ENCODE measurements at regions not wholly inside any gene's neighbourhood (a gene's known extent, or its start where the extent isn't known, plus 50 kb on each side); places are given as distances from the start of the nearest gene placed in this dataset.

GRCh38 chr18:6558446-6559156 is 143.9 kb upstream of the L3MBTL4 start:
- no peak for DNase-seq (ENCODE audit: insufficient read length, low spot score, missing footprints)
- TF ChIP-seq CTCF (IDR thresholded peaks at IDR 0.05; ENCODE audit: extremely low read depth, low read depth, low read length) = no peak
- Histone ChIP-seq H3K27me3 (ENCODE audit: insufficient read depth, low read length) (peaks cover 2% of the 10 kb centered on the region), H3K4me2 (ENCODE audit: insufficient read depth, low read length) (no peak overlapping the region), H2AFZ (ENCODE audit: low read length) (no peak overlapping the region), H3K4me3 (ENCODE audit: insufficient read depth, low read length) (no peak overlapping the region), H4K20me1 (ENCODE audit: insufficient read depth, low read length) (no peaks in the 10 kb centered on the region), H3K36me3 (ENCODE audit: insufficient read depth, low read length) (no peaks in the 10 kb centered on the region), H3K27ac (ENCODE audit: low read depth, low read length) (no peak overlapping the region), H3K79me2 (ENCODE audit: insufficient read depth, low read length) (no peaks in the 10 kb centered on the region), H3K4me1 (ENCODE audit: insufficient read depth, low read length) (no peaks in the 10 kb centered on the region), H3K9me3 (ENCODE audit: low read depth, low read length) (no peaks in the 10 kb centered on the region)

GRCh38 chr18:6559296-6559695 is 144.6 kb upstream of the L3MBTL4 start:
- no peak overlapping the region for H3K27ac ChIP-seq (ENCODE audit: low read depth, low read length)
- H3K27me3 ChIP-seq (ENCODE audit: insufficient read depth, low read length) = peaks cover 2% of the 10 kb centered on the region
- H4K20me1 ChIP-seq (ENCODE audit: insufficient read depth, low read length) = no peaks in the 10 kb centered on the region
- no peak overlapping the region for H3K4me2 ChIP-seq (ENCODE audit: insufficient read depth, low read length)
- TF ChIP-seq CTCF (IDR thresholded peaks at IDR 0.05; ENCODE audit: extremely low read depth, low read depth, low read length) = no peak
- H3K36me3 ChIP-seq (ENCODE audit: insufficient read depth, low read length) = no peaks in the 10 kb centered on the region
- H3K9me3 ChIP-seq (ENCODE audit: low read depth, low read length) = no peaks in the 10 kb centered on the region
- no peaks in the 10 kb centered on the region for H3K4me1 ChIP-seq (ENCODE audit: insufficient read depth, low read length)
- H3K79me2 ChIP-seq (ENCODE audit: insufficient read depth, low read length) = no peaks in the 10 kb centered on the region
- no peak overlapping the region for H3K4me3 ChIP-seq (ENCODE audit: insufficient read depth, low read length)
- no peak overlapping the region for H2AFZ ChIP-seq (ENCODE audit: low read length)
- DNase-seq (ENCODE audit: insufficient read length, low spot score, missing footprints) = no peak

- Histone ChIP-seq H3K36me3 (ENCODE audit: insufficient read depth, low read length) (no peaks in the 10 kb centered on the region), H3K4me3 (ENCODE audit: insufficient read depth, low read length) (no peak overlapping the region), H3K9me3 (ENCODE audit: low read depth, low read length) (no peaks in the 10 kb centered on the region), H3K4me2 (ENCODE audit: insufficient read depth, low read length) (no peak overlapping the region), H2AFZ (ENCODE audit: low read length) (no peak overlapping the region), H3K79me2 (ENCODE audit: insufficient read depth, low read length) (no peaks in the 10 kb centered on the region), H3K27me3 (ENCODE audit: insufficient read depth, low read length) (peaks cover 2% of the 10 kb centered on the region), H4K20me1 (ENCODE audit: insufficient read depth, low read length) (no peaks in the 10 kb centered on the region), H3K27ac (ENCODE audit: low read depth, low read length) (no peak overlapping the region), H3K4me1 (ENCODE audit: insufficient read depth, low read length) (no peaks in the 10 kb centered on the region)
- no peak for TF ChIP-seq CTCF (IDR thresholded peaks at IDR 0.05; ENCODE audit: extremely low read depth, low read depth, low read length)
- no peak for DNase-seq (ENCODE audit: insufficient read length, low spot score, missing footprints)
Observed at GRCh38 chr18:6561016-6561415, 146.3 kb upstream of the L3MBTL4 start.

GRCh38 chr18:6561420-6561861 is 146.7 kb upstream of the L3MBTL4 start:
- no peaks in the 10 kb centered on the region for H3K9me3 ChIP-seq (ENCODE audit: low read depth, low read length)
- H2AFZ ChIP-seq (ENCODE audit: low read length) = no peak overlapping the region
- peaks cover 2% of the 10 kb centered on the region for H3K27me3 ChIP-seq (ENCODE audit: insufficient read depth, low read length)
- no peaks in the 10 kb centered on the region for H3K4me1 ChIP-seq (ENCODE audit: insufficient read depth, low read length)
- no peak for TF ChIP-seq CTCF (IDR thresholded peaks at IDR 0.05; ENCODE audit: extremely low read depth, low read depth, low read length)
- H3K27ac ChIP-seq (ENCODE audit: low read depth, low read length) = no peak overlapping the region
- no peak for DNase-seq (ENCODE audit: insufficient read length, low spot score, missing footprints)
- H3K79me2 ChIP-seq (ENCODE audit: insufficient read depth, low read length) = no peaks in the 10 kb centered on the region
- H4K20me1 ChIP-seq (ENCODE audit: insufficient read depth, low read length) = no peaks in the 10 kb centered on the region
- H3K4me3 ChIP-seq (ENCODE audit: insufficient read depth, low read length) = no peak overlapping the region
- H3K4me2 ChIP-seq (ENCODE audit: insufficient read depth, low read length) = no peak overlapping the region
- no peaks in the 10 kb centered on the region for H3K36me3 ChIP-seq (ENCODE audit: insufficient read depth, low read length)
